GM18909 (cell line): ENCODE measurements at regions not wholly inside any gene's neighbourhood (a gene's known extent, or its start where the extent isn't known, plus 50 kb on each side); places are given as distances from the start of the nearest gene placed in this dataset.
"Not testable (repeated sequence)": the region's sequence is repeated elsewhere in the genome, so short reads cannot be mapped to it uniquely, and the experiment has no call there.

Experiments
- ATAC-seq: cut with Tn5 transposase; IDR thresholded peaks from one replicate; pipeline ENCODE4 v1.9.1; 2021; ENCODE audit warnings: mild to moderate bottlenecking; ENCODE audit not compliant: unreplicated experiment, poor library complexity

DNA sequence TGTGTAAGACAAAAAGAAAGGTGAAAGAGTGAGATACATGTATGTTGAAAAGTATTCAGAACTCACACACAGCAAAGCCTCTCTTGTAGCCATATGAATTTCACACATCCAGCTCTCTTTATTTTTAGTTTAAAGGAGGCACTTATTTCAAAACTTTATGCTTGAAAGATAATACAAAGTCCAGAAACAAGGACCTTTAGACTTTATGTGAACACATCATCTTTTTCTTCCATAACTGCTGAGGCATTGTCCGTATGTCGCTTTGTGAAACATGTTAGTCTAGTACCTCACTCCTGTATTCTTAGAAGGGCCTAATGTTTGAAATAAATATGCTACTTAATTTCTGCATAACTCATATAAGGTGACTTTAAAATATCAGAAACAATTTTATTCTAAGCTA, 763.4 kb downstream of the GBE1 start:
- ATAC-seq = no peak

DNA sequence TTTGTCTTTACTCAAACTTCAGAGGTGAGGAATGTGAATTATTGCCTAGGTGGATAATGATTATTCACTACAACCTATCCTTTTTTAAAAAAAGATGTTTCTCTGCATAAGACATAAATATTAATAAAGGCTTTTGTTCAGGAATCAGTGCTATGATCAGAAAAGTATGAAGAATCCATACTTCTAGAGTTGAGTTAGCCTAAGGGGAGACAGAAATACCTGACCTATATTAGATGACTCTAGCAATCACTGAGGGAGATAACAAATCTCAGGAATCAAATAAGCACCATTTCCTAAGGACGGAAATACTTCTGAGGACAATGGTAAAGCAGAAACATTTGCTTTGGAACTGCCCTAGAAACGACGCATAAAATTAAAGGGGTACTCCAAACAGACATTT, 763.8 kb downstream of the GBE1 start:
- no peak for ATAC-seq

DNA sequence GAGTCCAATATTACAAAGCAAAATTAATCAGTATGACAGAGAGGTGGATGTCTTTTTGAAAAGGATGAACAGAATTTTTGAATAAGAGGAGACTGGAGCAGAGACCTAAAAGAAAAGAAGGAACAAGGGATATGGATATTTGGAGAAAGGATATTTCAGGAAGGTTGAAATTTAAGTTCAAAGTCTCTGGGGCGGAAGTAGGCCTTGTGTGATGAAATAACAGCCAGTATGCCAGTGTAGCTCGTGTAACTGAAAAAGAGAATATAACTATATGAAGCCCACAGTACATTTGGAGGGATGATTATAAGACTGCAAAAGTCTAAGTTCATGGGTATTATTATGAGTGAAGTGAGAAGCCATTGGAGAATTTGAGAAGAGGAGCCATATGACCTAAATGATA, 766.7 kb downstream of the GBE1 start:
- ATAC-seq = no peak

DNA sequence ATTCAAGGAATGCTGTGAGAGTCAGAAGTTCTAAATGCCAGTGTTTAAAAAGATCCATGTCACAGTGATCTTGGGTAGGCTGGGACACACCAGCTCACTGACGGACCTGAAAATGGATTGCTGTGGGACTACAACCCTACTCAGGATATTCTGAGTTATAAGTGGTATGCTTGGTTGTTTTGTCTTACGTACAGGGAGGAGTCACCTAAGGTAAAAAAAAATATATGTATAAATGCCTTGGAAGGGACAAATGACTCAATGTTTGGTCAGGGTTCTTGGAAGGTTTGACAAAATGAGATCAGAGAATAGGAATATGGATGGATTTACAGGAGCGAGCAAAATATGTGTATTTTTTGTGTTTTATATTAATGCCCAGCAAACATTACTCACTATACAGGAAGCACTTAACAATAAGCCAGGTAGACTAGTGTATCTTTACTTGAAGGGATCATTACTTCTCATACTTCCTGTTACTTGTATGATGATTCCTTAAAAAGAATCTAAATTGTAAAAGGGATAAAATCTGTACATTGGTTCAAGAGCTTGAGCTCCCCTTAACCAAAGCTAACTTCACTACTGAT, 767.3 kb downstream of the GBE1 start:
- no peak for ATAC-seq

DNA sequence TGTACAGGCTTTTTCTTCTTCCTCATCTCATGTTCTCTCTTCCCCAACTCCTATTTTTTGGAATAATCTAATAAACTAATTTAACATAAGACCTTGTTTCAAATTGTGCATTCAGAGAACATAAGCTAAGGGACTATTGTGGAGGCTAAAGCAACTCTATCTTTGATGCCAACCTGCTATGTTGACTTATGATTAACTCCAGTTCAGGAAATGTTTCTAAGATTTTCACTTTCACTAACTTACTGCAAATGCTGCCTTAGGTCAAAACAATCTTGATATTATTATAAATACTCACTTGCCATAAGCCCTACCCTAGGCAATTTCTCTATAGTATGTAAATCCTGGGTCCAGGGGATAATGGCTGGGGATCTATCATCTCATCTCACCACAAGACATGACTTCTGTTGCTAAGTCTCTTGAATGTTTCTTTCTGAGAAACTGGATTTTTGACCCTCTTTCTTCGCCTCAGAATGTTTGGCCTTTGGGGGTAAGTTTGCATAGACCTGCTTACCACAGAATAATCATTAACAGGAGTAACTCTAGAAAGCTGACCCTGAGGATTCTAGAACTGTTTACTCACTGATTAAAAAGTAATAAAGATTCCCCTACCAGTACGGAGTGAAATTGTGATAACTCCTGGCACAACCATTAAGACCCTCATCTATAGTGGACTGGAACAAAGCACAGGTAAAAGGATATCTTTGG, 768.1 kb downstream of the GBE1 start:
- peak; percentile 82 for ATAC-seq

DNA sequence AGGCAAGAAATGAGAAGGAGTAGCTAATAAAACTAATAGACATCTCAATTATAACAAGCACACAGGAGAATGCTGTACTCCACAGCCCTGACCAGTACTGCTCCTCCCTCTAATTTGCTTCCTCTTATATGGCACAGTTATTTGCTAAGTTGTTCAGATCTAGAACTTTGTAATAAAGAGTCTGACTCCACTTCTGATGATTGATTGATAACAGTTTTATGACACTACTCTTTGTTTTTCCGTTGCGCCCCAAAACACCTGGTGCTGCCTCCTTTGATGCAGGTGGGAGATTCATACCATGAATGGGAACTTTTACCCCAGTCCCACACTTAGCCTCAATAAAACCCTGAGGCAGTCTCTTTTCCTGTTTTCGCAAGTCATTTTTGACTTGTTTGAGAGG, 777.7 kb downstream of the GBE1 start:
- ATAC-seq = no peak

DNA sequence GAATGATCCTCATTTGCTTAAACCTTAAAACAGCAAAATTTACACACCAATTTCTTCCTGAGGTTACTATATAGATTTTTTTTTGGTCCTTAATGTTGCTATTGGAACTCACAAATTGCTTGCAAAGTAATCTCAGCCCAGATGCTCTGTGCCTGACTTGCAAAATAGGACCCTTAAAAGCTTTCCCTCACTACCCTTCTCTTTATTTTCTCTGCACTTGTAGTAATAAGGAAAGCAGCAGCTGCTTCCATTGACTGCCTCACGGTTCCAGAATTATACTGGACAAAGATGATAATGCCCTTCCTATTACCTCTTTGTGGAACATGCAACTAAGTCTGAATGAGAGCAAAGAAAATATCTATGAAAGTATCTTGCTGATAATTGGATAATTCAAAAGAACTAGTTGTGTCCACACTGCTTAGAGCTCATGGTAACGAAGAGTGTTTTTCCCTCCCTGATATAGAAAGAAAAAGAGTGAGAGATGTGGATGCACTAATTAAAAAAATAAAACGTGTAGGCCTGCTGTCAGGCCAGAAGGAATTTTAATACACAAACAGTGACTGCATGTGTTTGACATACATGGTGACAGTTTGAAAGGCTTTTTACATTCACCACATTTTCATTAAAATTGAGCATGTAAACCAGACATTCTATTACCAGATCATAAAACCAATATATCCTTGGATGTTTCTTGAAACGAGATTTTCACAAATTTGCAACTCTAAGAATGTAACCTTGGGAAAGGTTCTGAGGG, 783.1 kb downstream of the GBE1 start:
- no peak for ATAC-seq

DNA sequence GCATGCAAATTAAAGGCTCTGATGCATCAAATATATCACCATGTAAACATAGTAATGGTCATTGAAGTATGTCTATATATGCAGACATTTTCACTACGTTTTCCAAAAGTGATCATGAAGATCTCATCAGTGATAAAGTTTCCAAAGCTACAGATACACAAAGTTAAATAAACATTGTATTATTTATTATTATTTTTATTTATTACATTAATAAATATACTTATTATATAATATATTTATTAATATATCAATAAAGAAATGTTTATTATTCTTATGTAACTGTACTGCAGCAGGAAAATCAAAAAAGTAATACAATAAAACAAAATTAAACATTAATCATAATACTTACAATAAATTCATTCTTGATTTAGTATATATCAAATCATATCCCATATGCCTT, 791.2 kb downstream of the GBE1 start:
- no peak for ATAC-seq

DNA sequence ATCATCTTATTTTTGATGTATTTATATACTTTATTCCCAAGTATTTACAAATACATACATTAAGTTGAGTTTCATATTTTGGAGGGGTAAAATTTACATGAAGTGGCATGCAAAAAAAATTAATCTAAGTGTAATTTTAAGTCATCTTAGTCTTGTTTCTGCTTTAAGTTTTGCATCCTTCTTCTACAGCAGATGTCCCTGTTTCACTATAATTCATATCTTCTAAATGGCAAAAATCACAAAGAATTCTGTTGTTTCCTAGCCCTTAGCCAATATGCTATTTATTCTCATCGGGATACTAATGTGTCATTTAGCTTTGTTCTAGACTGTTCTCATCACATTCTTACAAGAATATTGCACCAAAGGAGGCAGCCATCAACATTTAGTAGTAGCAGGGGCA, 831.9 kb downstream of the GBE1 start:
- no peak for ATAC-seq

DNA sequence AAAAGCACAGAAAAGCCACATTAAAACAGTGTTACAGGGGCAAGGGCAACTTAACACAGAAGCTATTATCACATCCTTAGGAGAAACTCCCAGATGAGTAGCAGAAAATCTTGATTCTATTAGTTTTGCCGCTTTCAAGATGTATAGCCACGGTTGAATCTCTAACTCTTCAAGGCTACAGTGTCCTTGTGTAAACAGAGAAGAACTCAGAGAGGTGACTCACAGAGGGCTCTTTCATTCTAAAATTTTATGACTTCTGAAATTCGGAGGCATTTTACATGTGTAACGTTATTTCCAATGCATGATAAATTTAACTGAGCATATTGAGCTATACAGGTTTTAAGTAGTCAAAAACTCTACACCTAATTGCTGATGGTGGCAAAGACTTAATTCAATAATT, 846.6 kb downstream of the GBE1 start:
- no peak for ATAC-seq

DNA sequence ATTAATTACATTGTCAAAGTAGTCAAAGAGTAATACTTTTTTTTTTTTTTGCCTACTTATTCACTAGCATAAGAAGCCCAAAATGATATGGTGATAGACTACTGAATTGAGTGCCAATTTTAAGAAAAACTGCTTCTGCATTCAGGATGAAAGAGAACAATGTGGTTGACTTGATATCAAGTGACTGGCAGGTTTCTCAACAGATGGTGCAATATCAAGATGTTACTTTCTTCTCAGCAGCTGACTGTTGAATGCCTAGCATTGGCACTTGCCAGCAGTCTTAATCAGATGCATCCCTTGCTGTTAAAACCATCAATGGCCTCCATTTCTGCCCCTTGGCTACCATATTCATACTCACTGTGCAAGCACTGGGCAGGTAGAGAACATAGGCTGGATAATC, 863.2 kb downstream of the GBE1 start:
- no peak for ATAC-seq

DNA sequence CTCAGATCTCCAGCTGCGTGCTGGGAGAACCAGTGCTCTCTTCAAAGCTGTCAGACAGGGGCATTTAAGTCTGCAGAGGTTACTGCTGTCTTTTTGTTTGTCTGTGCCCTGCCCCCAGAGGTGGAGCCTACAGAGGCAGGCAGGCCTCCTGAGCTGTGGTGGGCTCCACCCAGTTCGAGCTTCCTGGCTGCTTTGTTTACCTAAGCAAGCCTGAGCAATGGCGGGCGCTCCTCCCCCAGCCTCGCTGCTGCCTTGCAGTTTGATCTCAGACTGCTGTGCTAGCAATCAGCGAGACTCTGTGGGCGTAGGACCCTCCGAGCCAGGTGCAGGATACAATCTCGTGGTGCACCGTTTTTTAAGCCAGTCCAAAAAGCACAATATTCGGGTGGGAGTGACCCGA, 864.4 kb downstream of the GBE1 start:
- ATAC-seq = not testable (repeated sequence)

DNA sequence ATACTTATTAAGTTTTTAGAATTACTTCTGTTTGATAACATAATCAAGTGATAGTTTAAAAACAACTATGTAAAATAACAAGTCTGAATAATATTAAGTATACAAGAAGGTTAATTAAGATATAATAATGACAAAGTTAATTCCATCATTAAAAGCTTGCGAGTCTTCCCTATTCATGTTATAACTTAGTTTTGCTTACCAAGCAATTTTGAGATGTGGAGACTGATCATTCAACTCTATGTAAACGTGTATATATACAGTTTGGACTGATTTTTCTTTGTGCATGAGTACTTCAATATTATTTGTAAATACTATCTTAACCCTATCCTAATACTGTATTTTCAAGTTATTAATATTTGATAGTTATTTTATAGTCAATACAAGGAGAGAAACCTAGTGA, 870.9 kb downstream of the GBE1 start:
- ATAC-seq = no peak

DNA sequence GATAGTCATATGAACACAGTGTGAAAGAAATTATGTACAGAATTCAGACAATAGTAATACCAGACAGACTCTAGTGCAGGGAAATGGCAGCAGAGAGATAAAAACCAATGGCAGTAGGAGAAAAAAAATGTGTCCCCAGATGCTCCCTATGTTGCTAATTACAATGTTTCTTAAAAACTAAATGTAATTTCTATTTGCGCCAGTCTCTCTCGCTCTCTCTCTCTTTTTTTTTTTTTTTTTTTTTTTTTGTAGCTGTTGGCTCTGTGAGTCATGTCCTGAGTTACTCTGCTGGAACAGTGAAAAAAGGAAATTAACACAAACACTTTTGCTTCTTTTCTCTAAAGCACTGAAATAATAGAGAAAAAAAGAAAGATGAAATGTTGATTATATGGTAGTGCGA, 871.9 kb downstream of the GBE1 start:
- ATAC-seq = no peak

DNA sequence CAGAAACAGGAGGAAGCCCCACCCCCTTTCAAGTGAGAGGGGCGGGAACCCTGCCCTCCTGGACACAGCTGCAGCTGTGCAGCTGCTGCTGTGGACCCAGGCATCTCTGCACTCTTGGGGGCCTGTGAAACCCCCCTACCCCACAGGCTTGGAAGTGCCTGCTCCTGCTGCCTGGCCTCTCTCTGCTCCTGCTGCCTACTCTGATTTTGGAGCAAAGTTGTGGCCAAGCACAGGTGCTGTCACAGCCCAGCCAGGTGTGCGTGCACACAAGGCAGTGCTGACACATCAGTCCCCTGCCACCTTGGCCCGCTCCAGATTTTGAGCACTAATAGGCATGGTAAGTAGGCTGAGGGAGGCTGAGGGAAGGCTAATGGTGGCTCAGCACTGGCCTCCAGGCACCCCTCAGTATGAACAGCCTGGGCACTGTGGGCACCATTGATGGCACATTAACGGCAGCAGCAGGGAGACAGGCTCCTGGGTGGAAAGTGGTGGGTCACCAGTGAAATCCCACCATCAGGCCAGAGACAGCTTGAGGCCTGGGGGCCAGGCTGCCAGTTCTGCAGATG, 890.9 kb downstream of the GBE1 start:
- ATAC-seq = no peak

DNA sequence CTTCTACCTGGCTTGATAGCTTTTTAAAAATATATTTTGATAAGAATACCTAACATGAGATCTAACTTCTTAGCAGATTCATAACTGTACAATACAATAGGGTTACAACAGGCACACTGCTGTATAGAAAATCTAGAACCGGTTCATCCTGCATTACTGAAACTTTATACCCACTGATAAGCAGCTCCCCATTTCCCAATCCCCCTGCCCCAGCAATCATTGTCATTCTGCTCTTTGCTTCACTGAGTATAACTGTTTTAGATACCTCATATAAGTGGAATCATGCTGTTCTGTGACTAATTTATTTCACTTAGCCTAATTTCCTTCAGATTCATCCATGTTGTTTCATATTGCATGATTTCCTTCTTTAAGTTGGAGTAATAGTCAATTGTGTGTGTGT, 906.0 kb downstream of the GBE1 start:
- ATAC-seq = no peak

DNA sequence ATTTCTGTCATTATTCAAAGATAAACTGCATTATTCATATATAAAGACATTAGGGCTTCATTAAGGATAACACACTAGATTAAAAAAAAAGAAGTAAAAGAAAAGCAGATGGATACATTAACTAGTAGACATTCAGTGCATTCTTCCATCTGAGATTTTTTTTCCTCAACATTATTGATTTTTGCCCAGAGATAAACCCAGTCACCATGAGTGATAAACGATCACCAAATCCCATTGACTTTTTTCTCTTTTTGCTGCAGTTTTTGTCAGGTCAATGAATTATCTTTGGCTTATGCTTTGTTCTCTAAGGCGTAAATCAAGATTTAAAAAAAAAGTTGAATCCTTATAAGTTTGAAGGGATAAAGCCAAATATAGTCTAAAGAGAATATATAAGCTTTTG, 925.0 kb downstream of the GBE1 start:
- no peak for ATAC-seq

DNA sequence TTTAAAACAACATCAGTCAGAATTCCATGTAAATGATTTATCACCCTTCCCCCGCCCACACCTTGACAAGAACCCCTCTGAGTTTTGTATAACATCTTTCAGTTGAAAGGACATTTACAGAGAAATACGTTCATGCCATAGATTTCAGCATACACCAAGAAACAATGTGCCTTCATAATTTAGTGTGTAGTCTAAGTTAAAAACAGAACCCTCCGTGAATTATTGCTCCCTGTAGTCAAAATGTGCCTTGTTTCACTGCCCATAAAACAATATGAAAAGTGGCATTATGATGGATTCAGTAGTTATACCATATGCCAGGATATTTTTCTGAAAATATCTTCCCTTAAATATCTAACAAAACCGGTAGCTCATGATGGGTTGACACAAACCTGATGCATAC, 953.9 kb downstream of the GBE1 start:
- no peak for ATAC-seq

DNA sequence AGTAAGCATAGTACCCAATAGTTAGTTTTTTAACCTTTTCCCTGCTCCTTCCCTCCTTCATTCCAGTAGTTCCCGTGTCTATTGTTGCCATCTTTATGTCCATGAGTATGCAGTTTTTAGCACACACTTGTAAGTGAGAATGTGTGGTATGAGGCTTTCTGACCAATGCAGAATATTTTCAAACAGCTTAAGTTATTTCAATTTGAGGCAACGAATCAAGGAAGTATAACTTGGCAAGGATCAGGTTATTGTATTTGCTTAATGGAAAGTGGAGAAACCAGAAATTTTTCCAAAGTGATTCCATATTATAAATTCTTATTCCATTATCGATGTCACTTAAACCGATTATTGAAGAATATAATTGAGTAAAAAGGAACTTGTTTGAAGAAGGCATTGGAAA, 954.8 kb downstream of the GBE1 start:
- ATAC-seq = no peak

DNA sequence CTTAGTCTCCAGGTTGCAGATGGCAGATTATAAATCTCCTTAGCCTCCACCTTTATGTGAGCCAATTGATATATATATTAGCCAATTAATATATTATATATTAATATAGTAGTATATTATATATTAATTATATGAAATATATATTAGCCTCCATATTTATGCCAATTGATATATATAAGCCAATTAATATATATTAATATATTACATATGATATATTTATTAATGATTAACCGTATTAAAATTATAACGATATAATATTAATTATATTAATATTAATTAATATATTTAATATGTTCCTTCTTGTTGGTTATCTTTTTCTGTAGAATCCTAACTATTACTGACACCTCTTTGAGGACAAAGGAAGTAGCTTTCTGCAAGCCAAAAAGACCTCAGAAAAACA, 972.5 kb downstream of the GBE1 start:
- ATAC-seq = no peak

DNA sequence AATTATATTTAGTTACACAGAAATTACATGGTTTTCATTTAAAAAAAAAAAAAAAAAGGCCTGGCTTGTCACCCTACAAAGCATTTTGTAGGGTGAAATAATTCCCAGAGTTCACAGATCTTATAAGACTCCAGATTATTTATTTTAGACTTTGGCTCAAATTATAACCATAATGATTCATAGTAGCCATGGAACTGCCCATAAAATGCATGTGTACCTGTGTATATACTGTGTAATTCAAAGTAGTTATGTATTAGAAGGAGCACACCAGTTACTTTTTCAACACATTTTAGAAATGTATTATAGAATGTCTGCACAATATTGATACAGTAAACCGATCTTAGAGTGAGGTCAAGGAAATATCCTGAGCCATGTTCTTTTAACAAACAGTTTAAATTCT, 975.6 kb downstream of the GBE1 start:
- no peak for ATAC-seq

DNA sequence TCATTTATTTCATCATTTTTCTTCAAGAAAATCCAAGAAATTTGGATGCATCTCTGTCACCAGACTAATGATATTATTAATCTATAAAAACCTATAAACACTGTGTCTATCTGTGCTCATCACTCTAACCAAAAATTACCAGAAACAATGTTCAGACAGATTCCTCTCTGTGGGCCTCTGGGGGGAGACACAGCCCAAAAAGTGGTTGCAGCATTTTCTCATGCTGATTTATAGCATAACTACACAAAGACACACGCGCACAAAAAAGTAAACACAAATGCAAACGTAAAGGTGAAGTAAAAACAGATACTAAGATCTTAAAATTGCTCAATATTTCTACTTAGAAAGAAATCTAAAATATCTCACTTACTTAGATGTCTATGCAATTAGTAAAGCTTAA, 976.0 kb downstream of the GBE1 start:
- no peak for ATAC-seq
